Brain microvascular endothelial cell (primary cell): ENCODE measurements at regions not wholly inside any gene's neighbourhood (a gene's known extent, or its start where the extent isn't known, plus 50 kb on each side); places are given as distances from the start of the nearest gene placed in this dataset.
"Not testable (repeated sequence)": the region's sequence is repeated elsewhere in the genome, so short reads cannot be mapped to it uniquely, and the experiment has no call there.

Experiments used
- DNase-seq: peaks from one replicate; pipeline ENCODE4 v3.0.0-alpha.2; 2020
- H3K27ac ChIP-seq: fragments of 250-450 bp; sonication (Bioruptor Pico); 2 replicates; pipeline ENCODE4 v1.5.1; 2020; ENCODE audit warnings: mild to moderate bottlenecking, moderate library complexity
- H3K27me3 ChIP-seq: fragments of 250-450 bp; sonication (Bioruptor Pico); replicated peaks from 2 replicates; pipeline ENCODE4 v1.5.1; 2020; ENCODE audit warnings: mild to moderate bottlenecking
- H3K36me3 ChIP-seq: fragments of 250-450 bp; sonication (Bioruptor Pico); replicated peaks from 2 replicates; pipeline ENCODE4 v1.5.1; 2020; ENCODE audit warnings: mild to moderate bottlenecking
- H3K4me3 ChIP-seq: 2 replicates; pipeline ENCODE4 v1.5.1; 2011; ENCODE audit warnings: low read depth, mild to moderate bottlenecking, control low read depth, low read length, moderate library complexity
- CTCF ChIP-seq: IDR thresholded peaks from 2 replicates; pipeline ENCODE4 v1.5.1; 2011; ENCODE audit warnings: low read depth, mild to moderate bottlenecking, moderate library complexity, low read length, control low read depth, inconsistent platforms; ENCODE audit errors: missing control alignments
- in situ Hi-C: cut with HindIII; loops from 2 replicates; pipeline ENCODE4 v1.10.0; 2017; ENCODE audit warnings: low sequenced_read_pairs, low pct_ligation_motif_present

DNA sequence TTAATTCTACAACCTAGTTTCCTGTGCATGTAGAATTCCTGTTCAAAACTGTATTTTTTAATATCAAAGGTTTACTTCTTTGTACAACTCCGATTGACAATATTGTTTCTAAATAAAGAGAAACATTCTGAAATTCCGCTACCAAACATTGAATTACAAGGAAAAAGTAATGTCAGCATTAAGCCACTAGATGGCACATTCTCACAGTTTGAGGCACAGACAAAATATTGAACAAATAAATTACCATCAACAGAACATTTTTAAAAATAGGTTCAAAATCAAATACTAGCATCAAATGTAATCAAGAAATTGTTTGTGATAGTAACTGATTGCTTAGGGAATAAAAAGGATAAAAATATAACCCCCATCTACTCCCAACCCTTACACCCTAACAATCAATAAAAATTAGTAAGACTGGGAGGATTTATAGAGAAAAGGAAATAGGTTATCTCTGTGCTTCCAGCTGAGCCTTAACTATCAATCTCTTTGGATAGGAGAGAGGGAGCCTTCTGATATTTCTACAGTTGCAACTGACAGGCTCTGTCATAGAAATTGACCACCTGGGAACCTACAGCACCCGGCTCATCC, 86.6 kb upstream of the C7orf33 start:
- in situ Hi-C loops: no loop called here
- DNase-seq: no peak
- TF ChIP-seq CTCF: peak; percentile 43
- Histone ChIP-seq H3K27me3 (peaks cover 9% of the 10 kb centered on the region), H3K4me3 (no peak overlapping the region), H3K27ac (no peak overlapping the region), H3K36me3 (no peaks in the 10 kb centered on the region)

- in situ Hi-C loops: no loop called here
- peaks cover 5% of the 10 kb centered on the region for H3K27me3 ChIP-seq
- no peak for DNase-seq
- H3K36me3 ChIP-seq: no peaks in the 10 kb centered on the region
- TF ChIP-seq CTCF: no peak
- no peak overlapping the region for H3K4me3 ChIP-seq
- H3K27ac ChIP-seq: no peak overlapping the region
Observed at GRCh38 chr7:148505645-148506375, 84.8 kb upstream of the C7orf33 start.

GRCh38 chr7:148507064-148507573, 83.4 kb upstream of the C7orf33 start:
- DNase-seq, H3K27me3 ChIP-seq, H3K27ac ChIP-seq, in situ Hi-C loops, H3K36me3 ChIP-seq, H3K4me3 ChIP-seq: not testable (repeated sequence)

- in situ Hi-C loops: no loop called here
Observed at GRCh38 chr7:148507787-148508186, 82.8 kb upstream of the C7orf33 start.

GRCh38 chr7:148514236-148514635, 76.3 kb upstream of the C7orf33 start:
- no peak overlapping the region for H3K4me3 ChIP-seq
- H3K27ac ChIP-seq: no peak overlapping the region
- no peak for TF ChIP-seq CTCF
- H3K36me3 ChIP-seq: no peaks in the 10 kb centered on the region
- H3K27me3 ChIP-seq: no peaks in the 10 kb centered on the region
- DNase-seq: no peak
- in situ Hi-C loops: no loop called here

More at GRCh38 chr7:148507787-148508186, 82.8 kb upstream of the C7orf33 start:
- Histone ChIP-seq H3K27me3 (no peaks in the 10 kb centered on the region), H3K36me3 (no peaks in the 10 kb centered on the region), H3K27ac (no peak overlapping the region), H3K4me3 (no peak overlapping the region)
- no peak for TF ChIP-seq CTCF
- no peak for DNase-seq

- Histone ChIP-seq H3K4me3 (no peak overlapping the region), H3K27ac (no peak overlapping the region), H3K27me3 (no peaks in the 10 kb centered on the region), H3K36me3 (no peaks in the 10 kb centered on the region)
- in situ Hi-C loops: no loop called here
- TF ChIP-seq CTCF: no peak
- peak; percentile 45 for DNase-seq
Observed at GRCh38 chr7:148515237-148515636, 75.3 kb upstream of the C7orf33 start.
